OCI-LY3 (cell line): ENCODE measurements at regions not wholly inside any gene's neighbourhood (a gene's known extent, or its start where the extent isn't known, plus 50 kb on each side); places are given as distances from the start of the nearest gene placed in this dataset.

Experiments used
- EZH2phosphoT487 ChIP-seq: fragments of 200-600 bp; shearing (Covaris generic); IDR thresholded peaks from 2 replicates; pipeline ENCODE4 v1.6.1; 2018; ENCODE audit warnings: antibody characterized with exemption, mixed run types, low read depth
- TF ChIP-seq, protein P1 (sequence below): fragments of 200-600, 300-600 bp; sonication (generic); IDR thresholded peaks from 2 replicates; pipeline ENCODE4 v1.5.1; 2014; ENCODE audit warnings: antibody characterized with exemption, low read length, low read depth

- TF ChIP-seq EZH2phosphoT487, result no peak
- TF ChIP-seq, protein P1, sequence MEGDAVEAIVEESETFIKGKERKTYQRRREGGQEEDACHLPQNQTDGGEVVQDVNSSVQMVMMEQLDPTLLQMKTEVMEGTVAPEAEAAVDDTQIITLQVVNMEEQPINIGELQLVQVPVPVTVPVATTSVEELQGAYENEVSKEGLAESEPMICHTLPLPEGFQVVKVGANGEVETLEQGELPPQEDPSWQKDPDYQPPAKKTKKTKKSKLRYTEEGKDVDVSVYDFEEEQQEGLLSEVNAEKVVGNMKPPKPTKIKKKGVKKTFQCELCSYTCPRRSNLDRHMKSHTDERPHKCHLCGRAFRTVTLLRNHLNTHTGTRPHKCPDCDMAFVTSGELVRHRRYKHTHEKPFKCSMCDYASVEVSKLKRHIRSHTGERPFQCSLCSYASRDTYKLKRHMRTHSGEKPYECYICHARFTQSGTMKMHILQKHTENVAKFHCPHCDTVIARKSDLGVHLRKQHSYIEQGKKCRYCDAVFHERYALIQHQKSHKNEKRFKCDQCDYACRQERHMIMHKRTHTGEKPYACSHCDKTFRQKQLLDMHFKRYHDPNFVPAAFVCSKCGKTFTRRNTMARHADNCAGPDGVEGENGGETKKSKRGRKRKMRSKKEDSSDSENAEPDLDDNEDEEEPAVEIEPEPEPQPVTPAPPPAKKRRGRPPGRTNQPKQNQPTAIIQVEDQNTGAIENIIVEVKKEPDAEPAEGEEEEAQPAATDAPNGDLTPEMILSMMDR, result 0 out of 2 replicates have a peak, but pooled peaks have one; percentile 1
Observed at GRCh38 chr2:8628866-8629209, 53.0 kb upstream of the ID2 start.
